Spleen (tissue), 11 donors: ENCODE measurements at regions not wholly inside any gene's neighbourhood (a gene's known extent, or its start where the extent isn't known, plus 50 kb on each side); places are given as distances from the start of the nearest gene placed in this dataset.

Experiments
- DNase-seq: peaks from one replicate; pipeline ENCODE4 v3.0.0-alpha.2; 2020
- H3K27ac ChIP-seq, 8 donors: fragments of 200-600 bp; sonication (generic) in 7 of 8; 1 replicate in 4 of 8; 2 replicates in 4 of 8; pipeline versions ENCODE4 v1.5.0 to v1.8.0; 2016 to 2021; ENCODE audit warnings: inconsistent platforms in 4 of 8, mild to moderate bottlenecking in 4 of 8, moderate library complexity in 1 of 8
- H3K27me3 ChIP-seq, 7 donors: fragments of 200-600 bp; sonication (generic) in 6 of 7; replicated peaks in 1 of 7; 1 replicate in 4 of 7; 2 replicates in 3 of 7; pipeline versions ENCODE4 v1.5.0 to v1.8.0; 2016 to 2021; ENCODE audit warnings: inconsistent platforms in 3 of 7, mild to moderate bottlenecking in 1 of 7
- H3K36me3 ChIP-seq, 6 donors: fragments of 200-600 bp; sonication (generic) in 5 of 6; 1 replicate in 4 of 6; 2 replicates in 2 of 6; pipeline versions ENCODE4 v1.5.0 to v1.8.0; 2016 to 2021; ENCODE audit warnings: inconsistent platforms in 2 of 6
- H3K4me1 ChIP-seq, 6 donors: fragments of 200-600 bp; sonication (generic) in 5 of 6; 1 replicate in 3 of 6; 2 replicates in 3 of 6; pipeline versions ENCODE4 v1.5.0 to v1.8.0; 2016 to 2021; ENCODE audit warnings: inconsistent platforms in 3 of 6
- H3K4me3 ChIP-seq, 8 donors: fragments of 200-600 bp; sonication (generic) in 7 of 8; 1 replicate in 4 of 8; 2 replicates in 4 of 8; pipeline versions ENCODE4 v1.5.0 to v1.8.0; 2016 to 2021; ENCODE audit warnings: inconsistent platforms in 4 of 8, mild to moderate bottlenecking in 4 of 8, moderate library complexity in 2 of 8
- H3K9me3 ChIP-seq, 8 donors: fragments of 200-600 bp; sonication (generic) in 7 of 8; 1 replicate in 4 of 8; 2 replicates in 4 of 8; pipeline versions ENCODE4 v1.5.0 to v1.8.0; 2016 to 2021; ENCODE audit warnings: inconsistent platforms in 4 of 8
- CTCF ChIP-seq, 11 experiments: fragments of 200-600 bp in 7 of 11; fragments of 450-650 bp in 4 of 11; sonication (generic) in 4 of 11; IDR thresholded peaks in 8 of 11; conservative IDR thresholded peaks in 3 of 11; 1 replicate in 7 of 11; 2 replicates in 4 of 11; pipeline versions ENCODE4 v1.4.0 to v1.8.0; 2016 to 2021; ENCODE audit warnings: antibody characterized with exemption in 11 of 11, inconsistent platforms in 4 of 11, mild to moderate bottlenecking in 1 of 11
- POLR2A ChIP-seq, 3 donors: fragments of 450-650 bp; IDR thresholded peaks; one replicate each; pipeline ENCODE4 v1.5.1; 2017; ENCODE audit warnings: antibody characterized with exemption in 3 of 3, mild to moderate bottlenecking in 1 of 3
- POLR2AphosphoS5 ChIP-seq, 3 donors: sonication (generic); formaldehyde crosslinking; IDR thresholded peaks; one replicate each; pipeline ENCODE4 v1.5.1; 2017; ENCODE audit warnings: antibody characterized with exemption in 3 of 3
- WGBS, 5 donors: extraction: QIAGEN DNeasy Blood & Tissue Kit in 3 of 5; methylation state at CpG; one replicate each; pipeline versions ENCODE4 v1.1.5 to v1.1.7; 2013 to 2018; 5-methylcytosine and 5-hydroxymethylcytosine counted together
- intact Hi-C: fragments of 100-400 bp; cut with DNase I; formaldehyde crosslinking; loops from one replicate; pipeline ENCODE4 v1.15.0; 2023; ENCODE audit warnings: low total_unique reads
- donor health status: healthy with polysubstance abuse.
- donor health status: DM: no; HTN: no; CAD: no; lungs with moderate emphysema.
- donor health status: DM: no; HTN: no; CAD: no.
- donor health status: Bipolar disorder and iron deficiency.
- donor health status: healthy.
- donor health status: DM: no; HTN: no; CAD: no.
- donor health status: DM: yes; HTN: yes; CAD: no.

GRCh38 chr20:60090631-60091030 lies 132.4 kb downstream of the CDH26 start:
- Histone ChIP-seq H3K27ac (no peak overlapping the region), H3K36me3 (no peaks in the 10 kb centered on the region), H3K4me1 (peaks cover 0 to 13% (median 2%) of the 10 kb centered on the region in 6 donors), H3K27me3 (peaks cover 0 to 44% (median 22%) of the 10 kb centered on the region in 7 donors), H3K4me3 (no peak overlapping the region), H3K9me3 (peaks cover 0 to 19% (median 3%) of the 10 kb centered on the region in 8 donors)
- intact Hi-C loops, result no loop called here
- TF ChIP-seq POLR2A (IDR thresholded peaks at IDR 0.05) (no peak), CTCF (IDR thresholded peaks at IDR 0.05 in 8 of 11, conservative IDR thresholded peaks at IDR 0.05 in 3 of 11) (no peak), POLR2AphosphoS5 (IDR thresholded peaks at IDR 0.05) (no peak)
- WGBS, 5 donors, result 67 to 80% (median 77%) methylated on average over 4 of the region's 4 CpGs
- no peak for DNase-seq

- no peak for TF ChIP-seq CTCF (IDR thresholded peaks at IDR 0.05 in 8 of 11, conservative IDR thresholded peaks at IDR 0.05 in 3 of 11)
- TF ChIP-seq POLR2A (IDR thresholded peaks at IDR 0.05), result no peak
- no peak for TF ChIP-seq POLR2AphosphoS5 (IDR thresholded peaks at IDR 0.05)
- 79 to 92% (median 87%) methylated on average over 5 of the region's 5 CpGs for WGBS, 5 donors
- DNase-seq, result no peak
Measured at GRCh38 chr20:60091305-60091704, 133.1 kb downstream of the CDH26 start.

GRCh38 chr20:60091861-60092260 lies 133.6 kb downstream of the CDH26 start:
- no peak overlapping the region for H3K27ac ChIP-seq
- peaks cover 0 to 34% (median 15%) of the 10 kb centered on the region in 7 donors for H3K27me3 ChIP-seq
- 74 to 100% (median 94%) methylated on average over 1 of the region's 1 CpG for WGBS, 5 donors
- TF ChIP-seq POLR2A (IDR thresholded peaks at IDR 0.05), result no peak
- no peak for TF ChIP-seq POLR2AphosphoS5 (IDR thresholded peaks at IDR 0.05)
- TF ChIP-seq CTCF (IDR thresholded peaks at IDR 0.05 in 8 of 11, conservative IDR thresholded peaks at IDR 0.05 in 3 of 11), result no peak
- H3K4me3 ChIP-seq, result no peak overlapping the region
- H3K9me3 ChIP-seq, result peaks cover 0 to 19% (median 3%) of the 10 kb centered on the region in 8 donors
- H3K4me1 ChIP-seq, result peaks cover 0 to 12% (median 2%) of the 10 kb centered on the region in 6 donors
- DNase-seq, result no peak
- intact Hi-C loops, result no loop called here
- no peaks in the 10 kb centered on the region for H3K36me3 ChIP-seq

More at GRCh38 chr20:60091305-60091704, 133.1 kb downstream of the CDH26 start:
- no peak overlapping the region for H3K4me3 ChIP-seq
- H3K36me3 ChIP-seq, result no peaks in the 10 kb centered on the region
- H3K9me3 ChIP-seq, result peaks cover 0 to 19% (median 3%) of the 10 kb centered on the region in 8 donors
- no peak overlapping the region for H3K27ac ChIP-seq
- intact Hi-C loops, result no loop called here
- peaks cover 0 to 13% (median 2%) of the 10 kb centered on the region in 6 donors for H3K4me1 ChIP-seq
- H3K27me3 ChIP-seq, result peaks cover 0 to 39% (median 21%) of the 10 kb centered on the region in 7 donors

GRCh38 chr20:60092729-60093128 lies 134.5 kb downstream of the CDH26 start:
- no peak for TF ChIP-seq CTCF (IDR thresholded peaks at IDR 0.05 in 8 of 11, conservative IDR thresholded peaks at IDR 0.05 in 3 of 11)
- TF ChIP-seq POLR2AphosphoS5 (IDR thresholded peaks at IDR 0.05), result no peak
- TF ChIP-seq POLR2A (IDR thresholded peaks at IDR 0.05), result no peak
- no peaks in the 10 kb centered on the region for H3K36me3 ChIP-seq
- H3K27ac ChIP-seq, result no peak overlapping the region
- H3K27me3 ChIP-seq, result peaks cover 0 to 27% (median 6%) of the 10 kb centered on the region in 7 donors
- DNase-seq, result no peak
- intact Hi-C loops, result no loop called here
- peaks cover 0 to 4% (median 0%) of the 10 kb centered on the region in 6 donors for H3K4me1 ChIP-seq
- peaks cover 0 to 19% (median 3%) of the 10 kb centered on the region in 8 donors for H3K9me3 ChIP-seq
- H3K4me3 ChIP-seq, result no peak overlapping the region
